Panc1 (cell line): ENCODE measurements at regions not wholly inside any gene's neighbourhood (a gene's known extent, or its start where the extent isn't known, plus 50 kb on each side); places are given as distances from the start of the nearest gene placed in this dataset.

Experiments
- POLR2AphosphoS5 ChIP-seq: IDR thresholded peaks from 2 replicates; pipeline ENCODE4 v1.6.1; 2012; ENCODE audit warnings: mild to moderate bottlenecking, low read depth, low read length, moderate library complexity
- SIN3A ChIP-seq: IDR thresholded peaks from 2 replicates; pipeline ENCODE4 v1.6.1; 2012; ENCODE audit warnings: low read depth, mild to moderate bottlenecking, low read length, moderate library complexity, borderline replicate concordance; ENCODE audit not compliant: insufficient read depth
- TCF7L2 ChIP-seq: IDR thresholded peaks from 2 replicates; pipeline ENCODE4 v1.6.1; 2011; ENCODE audit warnings: mild to moderate bottlenecking, low read depth, low read length, inconsistent platforms
- TF ChIP-seq, protein P1 (sequence below): fragments of 450-650 bp; IDR thresholded peaks from 2 replicates; pipeline ENCODE4 v1.5.1; 2017; ENCODE audit warnings: mild to moderate bottlenecking
- TF ChIP-seq, protein P2 (sequence below), 2 experiments: IDR thresholded peaks; 2 replicates each; pipeline ENCODE4 v1.6.1; 2011 to 2012; ENCODE audit warnings: low read depth in 2 of 2, control low read depth in 1 of 2, low read length in 1 of 2, mild to moderate bottlenecking in 1 of 2, moderate library complexity in 1 of 2; ENCODE audit not compliant: insufficient read depth in 1 of 2

DNA sequence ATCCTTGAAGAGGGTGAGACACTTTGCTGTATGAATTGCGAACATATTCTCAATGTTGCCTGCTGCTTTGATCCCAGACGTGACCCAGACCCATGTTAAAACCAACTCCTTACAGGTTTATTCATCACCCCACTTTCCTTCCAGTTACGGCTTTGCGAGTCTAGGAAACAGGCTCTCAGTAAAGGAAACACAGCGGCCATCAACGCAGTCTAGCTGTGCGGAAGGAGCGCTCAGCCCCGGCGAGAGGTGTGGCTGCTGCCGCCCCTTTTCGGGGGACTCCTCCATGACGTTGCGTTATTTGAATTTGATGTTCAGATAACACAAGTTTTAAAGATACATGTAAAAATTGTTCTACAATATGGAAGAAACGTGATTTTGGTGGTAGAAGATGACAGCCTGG lies 206.4 kb upstream of the FAT1 start:
- TF ChIP-seq POLR2AphosphoS5 (no peak), TCF7L2 (no peak), SIN3A (no peak)
- TF ChIP-seq, protein P1, sequence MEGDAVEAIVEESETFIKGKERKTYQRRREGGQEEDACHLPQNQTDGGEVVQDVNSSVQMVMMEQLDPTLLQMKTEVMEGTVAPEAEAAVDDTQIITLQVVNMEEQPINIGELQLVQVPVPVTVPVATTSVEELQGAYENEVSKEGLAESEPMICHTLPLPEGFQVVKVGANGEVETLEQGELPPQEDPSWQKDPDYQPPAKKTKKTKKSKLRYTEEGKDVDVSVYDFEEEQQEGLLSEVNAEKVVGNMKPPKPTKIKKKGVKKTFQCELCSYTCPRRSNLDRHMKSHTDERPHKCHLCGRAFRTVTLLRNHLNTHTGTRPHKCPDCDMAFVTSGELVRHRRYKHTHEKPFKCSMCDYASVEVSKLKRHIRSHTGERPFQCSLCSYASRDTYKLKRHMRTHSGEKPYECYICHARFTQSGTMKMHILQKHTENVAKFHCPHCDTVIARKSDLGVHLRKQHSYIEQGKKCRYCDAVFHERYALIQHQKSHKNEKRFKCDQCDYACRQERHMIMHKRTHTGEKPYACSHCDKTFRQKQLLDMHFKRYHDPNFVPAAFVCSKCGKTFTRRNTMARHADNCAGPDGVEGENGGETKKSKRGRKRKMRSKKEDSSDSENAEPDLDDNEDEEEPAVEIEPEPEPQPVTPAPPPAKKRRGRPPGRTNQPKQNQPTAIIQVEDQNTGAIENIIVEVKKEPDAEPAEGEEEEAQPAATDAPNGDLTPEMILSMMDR, result no peak
- TF ChIP-seq, protein P2, sequence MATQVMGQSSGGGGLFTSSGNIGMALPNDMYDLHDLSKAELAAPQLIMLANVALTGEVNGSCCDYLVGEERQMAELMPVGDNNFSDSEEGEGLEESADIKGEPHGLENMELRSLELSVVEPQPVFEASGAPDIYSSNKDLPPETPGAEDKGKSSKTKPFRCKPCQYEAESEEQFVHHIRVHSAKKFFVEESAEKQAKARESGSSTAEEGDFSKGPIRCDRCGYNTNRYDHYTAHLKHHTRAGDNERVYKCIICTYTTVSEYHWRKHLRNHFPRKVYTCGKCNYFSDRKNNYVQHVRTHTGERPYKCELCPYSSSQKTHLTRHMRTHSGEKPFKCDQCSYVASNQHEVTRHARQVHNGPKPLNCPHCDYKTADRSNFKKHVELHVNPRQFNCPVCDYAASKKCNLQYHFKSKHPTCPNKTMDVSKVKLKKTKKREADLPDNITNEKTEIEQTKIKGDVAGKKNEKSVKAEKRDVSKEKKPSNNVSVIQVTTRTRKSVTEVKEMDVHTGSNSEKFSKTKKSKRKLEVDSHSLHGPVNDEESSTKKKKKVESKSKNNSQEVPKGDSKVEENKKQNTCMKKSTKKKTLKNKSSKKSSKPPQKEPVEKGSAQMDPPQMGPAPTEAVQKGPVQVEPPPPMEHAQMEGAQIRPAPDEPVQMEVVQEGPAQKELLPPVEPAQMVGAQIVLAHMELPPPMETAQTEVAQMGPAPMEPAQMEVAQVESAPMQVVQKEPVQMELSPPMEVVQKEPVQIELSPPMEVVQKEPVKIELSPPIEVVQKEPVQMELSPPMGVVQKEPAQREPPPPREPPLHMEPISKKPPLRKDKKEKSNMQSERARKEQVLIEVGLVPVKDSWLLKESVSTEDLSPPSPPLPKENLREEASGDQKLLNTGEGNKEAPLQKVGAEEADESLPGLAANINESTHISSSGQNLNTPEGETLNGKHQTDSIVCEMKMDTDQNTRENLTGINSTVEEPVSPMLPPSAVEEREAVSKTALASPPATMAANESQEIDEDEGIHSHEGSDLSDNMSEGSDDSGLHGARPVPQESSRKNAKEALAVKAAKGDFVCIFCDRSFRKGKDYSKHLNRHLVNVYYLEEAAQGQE (IDR thresholded peaks at IDR 0.05; ENCODE audit: insufficient read depth in 1 of 2, low read depth in 2 of 2, low read length in 1 of 2), result no peak
